ENCODE measurements at regions not wholly inside any gene's neighbourhood (a gene's known extent, or its start where the extent isn't known, plus 50 kb on each side); places are given as distances from the start of the nearest gene placed in this dataset.
A peak's percentile ranks its signal among the peaks of the same experiment; 100 is the strongest.

- DNase-seq (ENCODE audit: low read depth): peak; percentile 86
- TF ChIP-seq, protein P1, sequence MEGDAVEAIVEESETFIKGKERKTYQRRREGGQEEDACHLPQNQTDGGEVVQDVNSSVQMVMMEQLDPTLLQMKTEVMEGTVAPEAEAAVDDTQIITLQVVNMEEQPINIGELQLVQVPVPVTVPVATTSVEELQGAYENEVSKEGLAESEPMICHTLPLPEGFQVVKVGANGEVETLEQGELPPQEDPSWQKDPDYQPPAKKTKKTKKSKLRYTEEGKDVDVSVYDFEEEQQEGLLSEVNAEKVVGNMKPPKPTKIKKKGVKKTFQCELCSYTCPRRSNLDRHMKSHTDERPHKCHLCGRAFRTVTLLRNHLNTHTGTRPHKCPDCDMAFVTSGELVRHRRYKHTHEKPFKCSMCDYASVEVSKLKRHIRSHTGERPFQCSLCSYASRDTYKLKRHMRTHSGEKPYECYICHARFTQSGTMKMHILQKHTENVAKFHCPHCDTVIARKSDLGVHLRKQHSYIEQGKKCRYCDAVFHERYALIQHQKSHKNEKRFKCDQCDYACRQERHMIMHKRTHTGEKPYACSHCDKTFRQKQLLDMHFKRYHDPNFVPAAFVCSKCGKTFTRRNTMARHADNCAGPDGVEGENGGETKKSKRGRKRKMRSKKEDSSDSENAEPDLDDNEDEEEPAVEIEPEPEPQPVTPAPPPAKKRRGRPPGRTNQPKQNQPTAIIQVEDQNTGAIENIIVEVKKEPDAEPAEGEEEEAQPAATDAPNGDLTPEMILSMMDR (IDR thresholded peaks at IDR 0.05; ENCODE audit: control insufficient read depth, extremely low read depth, insufficient read depth): no peak
- H3K4me3 ChIP-seq (ENCODE audit: low read depth, low read length): no peak overlapping the region
These were observed 52.0 kb upstream of the SMOC2 start for GRCh38 chr6:168388641-168389633.

DNA sequence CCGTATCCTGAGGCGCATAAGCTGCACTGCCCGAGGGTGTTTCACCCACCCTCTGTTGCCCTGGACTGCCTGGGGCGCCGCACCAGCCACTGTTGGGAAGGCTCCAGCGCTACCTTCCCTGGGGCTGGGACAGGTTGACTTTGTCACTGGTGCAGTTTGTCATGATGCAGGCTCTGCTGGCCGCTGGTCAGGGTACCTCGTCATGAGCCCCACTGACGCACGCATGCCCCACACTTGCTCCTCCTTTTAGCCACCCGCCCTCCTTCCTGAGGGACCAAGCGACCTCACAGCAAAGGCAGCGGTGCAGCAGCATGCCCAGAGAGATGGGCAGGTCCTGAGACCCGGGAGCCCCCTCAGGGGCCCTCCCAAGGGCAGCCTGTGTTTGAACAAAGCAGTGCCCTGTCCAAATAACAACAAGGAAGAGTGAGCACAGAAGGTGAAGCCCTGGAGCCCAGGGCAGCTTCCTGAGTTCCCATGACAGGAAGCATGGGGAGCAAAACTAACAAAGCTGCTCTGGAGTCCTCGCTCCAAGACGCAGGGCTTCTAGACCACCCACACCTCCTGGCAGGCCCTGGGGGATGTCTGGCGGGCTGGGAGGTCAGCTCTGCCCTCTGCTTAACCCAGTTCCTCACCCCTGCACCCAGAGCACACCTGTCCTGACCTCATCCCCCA, 50.1 kb upstream of the SMOC2 start:
- no peak for DNase-seq (ENCODE audit: low read depth)
- no peak overlapping the region for H3K4me3 ChIP-seq (ENCODE audit: low read depth, low read length)
- TF ChIP-seq, protein P1 (IDR thresholded peaks at IDR 0.05; ENCODE audit: control insufficient read depth, extremely low read depth, insufficient read depth): no peak
